Jurkat, Clone E6-1 (cell line): ENCODE measurements at regions not wholly inside any gene's neighbourhood (a gene's known extent, or its start where the extent isn't known, plus 50 kb on each side); places are given as distances from the start of the nearest gene placed in this dataset.

Source experiments
- DNase-seq: peaks from one replicate; pipeline ENCODE4 v3.0.0-alpha.2; 2011; ENCODE audit warnings: low read depth, low spot score
- H3K4me3 ChIP-seq: 2 replicates; pipeline ENCODE4 v1.5.1; 2011; ENCODE audit warnings: mild to moderate bottlenecking, low read length, control low read depth, moderate library complexity

DNA sequence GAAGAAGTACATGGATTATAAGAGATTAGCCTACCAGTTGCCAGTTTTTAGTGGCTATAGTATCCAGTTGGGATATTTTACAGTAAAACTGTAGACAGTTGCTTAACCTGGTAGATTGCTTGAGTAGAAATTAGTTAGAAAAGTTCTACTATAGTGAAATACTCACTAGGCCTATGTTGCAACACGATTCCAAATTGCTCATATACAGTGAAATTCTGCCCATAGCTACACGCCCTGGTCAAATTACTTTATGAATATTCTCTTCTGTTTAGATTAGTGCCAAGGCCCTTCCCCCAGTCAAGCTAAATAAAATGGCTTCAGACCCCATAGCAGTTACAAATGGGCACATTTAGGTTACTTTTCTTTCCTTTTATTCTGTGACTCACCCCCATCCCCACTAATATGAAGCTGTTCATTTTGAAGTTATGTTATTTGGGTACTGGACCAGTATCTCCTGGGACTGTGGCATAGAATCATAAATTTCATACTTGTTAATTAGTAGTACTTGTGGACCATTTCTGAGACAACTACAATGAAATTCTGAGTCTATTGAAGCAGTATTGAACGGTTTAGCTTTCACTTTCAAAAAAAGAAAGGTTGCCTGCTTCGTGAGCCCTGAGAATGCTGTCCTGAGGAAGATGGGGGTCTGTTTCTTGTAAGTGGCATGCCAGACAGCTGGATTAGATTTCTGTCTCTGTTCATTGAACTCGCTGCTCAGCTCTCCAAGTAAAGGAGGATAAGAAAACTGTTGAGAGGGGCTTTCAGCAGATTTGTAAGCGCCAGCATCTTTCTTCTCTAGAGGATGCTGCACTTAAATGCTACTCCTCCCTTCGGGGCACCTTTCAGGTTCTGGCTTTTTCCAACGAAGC lies 65.8 kb upstream of the CFAP20DC start:
- no peak for DNase-seq

GRCh38 chr3:59107856-59108815 lies 58.3 kb upstream of the CFAP20DC start:
- no peak overlapping the region for H3K4me3 ChIP-seq
- no peak for DNase-seq

More for the DNA sequence above, 65.8 kb upstream of the CFAP20DC start:
- H3K4me3 ChIP-seq: no peak overlapping the region

DNA sequence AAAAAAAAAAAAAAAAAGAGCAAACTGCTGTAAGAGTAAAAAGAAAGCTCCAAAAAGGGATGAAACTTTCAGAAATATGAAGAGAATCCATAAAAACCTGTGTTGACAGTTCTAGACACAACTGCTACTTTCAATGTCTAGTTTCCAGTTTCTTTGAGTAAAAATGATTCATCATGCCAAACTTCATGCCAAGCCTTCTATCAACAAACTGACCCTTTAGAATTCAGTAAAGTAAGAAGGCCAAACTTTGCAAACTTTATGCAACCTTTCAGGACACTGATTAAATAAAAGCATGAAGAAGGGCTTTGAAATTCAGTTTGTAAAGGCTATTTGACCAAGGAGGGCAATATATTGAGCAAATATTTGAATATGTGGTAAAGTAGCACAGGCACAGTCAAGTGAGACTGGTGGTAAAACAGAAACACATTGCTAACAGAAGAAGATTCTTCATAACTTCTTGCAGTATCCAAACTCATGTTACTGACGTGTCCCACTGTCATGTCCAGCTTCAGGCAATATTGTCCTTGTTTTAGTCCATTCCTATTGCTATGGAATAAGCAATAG lies 56.3 kb upstream of the CFAP20DC start:
- H3K4me3 ChIP-seq: no peak overlapping the region
- no peak for DNase-seq

DNA sequence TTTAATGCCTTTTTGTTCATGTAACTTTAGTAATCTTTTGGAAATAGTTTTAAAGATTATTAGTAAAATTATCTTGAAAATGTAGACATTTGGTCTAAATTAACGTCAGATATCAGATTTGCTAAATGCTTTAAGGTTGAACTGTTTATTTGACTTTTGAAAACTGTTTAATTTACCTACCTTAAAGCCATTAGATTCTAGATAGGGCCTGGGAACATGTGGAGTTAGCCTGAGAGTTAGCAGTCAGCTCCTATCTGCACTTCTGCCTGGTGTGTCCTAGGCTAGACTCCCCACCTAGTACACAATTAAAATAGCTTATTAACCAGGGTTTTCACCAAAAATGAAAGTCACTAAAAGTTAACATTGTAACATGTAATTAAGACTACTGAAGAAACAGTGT lies 53.7 kb upstream of the CFAP20DC start:
- H3K4me3 ChIP-seq: no peak overlapping the region
- DNase-seq: no peak

DNA sequence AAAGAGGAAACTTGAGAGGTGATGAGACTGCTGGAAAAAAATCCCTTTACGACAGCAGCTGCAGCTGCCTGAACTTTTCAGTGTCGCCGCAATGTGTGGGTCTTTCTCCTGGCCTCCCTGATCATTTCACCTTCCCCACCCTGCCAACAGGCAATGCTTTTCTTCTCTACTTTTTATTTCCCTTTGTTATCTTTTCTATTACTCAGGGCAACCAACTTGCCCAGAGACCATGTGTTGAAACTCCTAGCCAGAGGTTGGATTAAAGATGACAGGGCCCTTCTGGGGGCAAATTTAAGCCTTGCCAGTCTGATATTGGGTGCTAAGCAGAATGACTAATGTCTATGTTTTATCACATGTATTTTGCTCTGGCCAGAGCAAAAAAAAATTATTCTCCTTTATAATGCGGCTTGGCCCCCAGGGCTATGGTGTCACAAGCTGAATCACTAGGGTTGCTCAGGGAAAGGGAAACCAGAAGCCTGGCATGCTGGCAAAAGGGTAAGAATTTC lies 51.5 kb upstream of the CFAP20DC start:
- no peak overlapping the region for H3K4me3 ChIP-seq
- DNase-seq: no peak
